Naive B cell (primary cell): ENCODE measurements at regions not wholly inside any gene's neighbourhood (a gene's known extent, or its start where the extent isn't known, plus 50 kb on each side); places are given as distances from the start of the nearest gene placed in this dataset.

Experiments
- ATAC-seq, 2 donors: fragments of 150-1000 bp; cut with Tn5 transposase; 2 replicates each; pipeline ENCODE4 v1.10.0; 2021; ENCODE audit warnings: low read depth in 2 of 2, mild to moderate bottlenecking in 2 of 2, moderate library complexity in 2 of 2
- DNase-seq: peaks from one replicate; pipeline ENCODE4 v3.0.0; 2022
- H3K27ac Mint-ChIP-seq, 6 donors: one replicate each; pipeline ENCODE4 v1.8.0; 2020 to 2022; ENCODE audit warnings: mild to moderate bottlenecking in 6 of 6, mixed read lengths in 6 of 6, moderate library complexity in 5 of 6, inconsistent platforms in 2 of 6
- H3K27me3 Mint-ChIP-seq, 3 donors: one replicate each; pipeline ENCODE4 v1.8.0; 2021 to 2022; ENCODE audit warnings: mixed read lengths in 3 of 3, mild to moderate bottlenecking in 1 of 3
- H3K36me3 Mint-ChIP-seq, 2 donors: one replicate each; pipeline ENCODE4 v1.8.0; 2020 to 2022; ENCODE audit warnings: mixed read lengths in 2 of 2, inconsistent platforms in 1 of 2, mild to moderate bottlenecking in 1 of 2
- H3K4me1 Mint-ChIP-seq, 3 donors: one replicate each; pipeline ENCODE4 v1.8.0; 2020 to 2022; ENCODE audit warnings: mixed read lengths in 3 of 3, inconsistent platforms in 1 of 3, mild to moderate bottlenecking in 1 of 3, moderate library complexity in 1 of 3
- H3K4me3 Mint-ChIP-seq, 8 donors: one replicate each; pipeline ENCODE4 v1.8.0; 2020 to 2022; ENCODE audit warnings: mild to moderate bottlenecking in 8 of 8, mixed read lengths in 8 of 8, moderate library complexity in 8 of 8, inconsistent platforms in 2 of 8
- H3K9me3 Mint-ChIP-seq, 7 donors: one replicate each; pipeline ENCODE4 v1.8.0; 2020 to 2022; ENCODE audit warnings: mixed read lengths in 7 of 7, mild to moderate bottlenecking in 5 of 7, inconsistent platforms in 2 of 7, moderate library complexity in 1 of 7

DNA sequence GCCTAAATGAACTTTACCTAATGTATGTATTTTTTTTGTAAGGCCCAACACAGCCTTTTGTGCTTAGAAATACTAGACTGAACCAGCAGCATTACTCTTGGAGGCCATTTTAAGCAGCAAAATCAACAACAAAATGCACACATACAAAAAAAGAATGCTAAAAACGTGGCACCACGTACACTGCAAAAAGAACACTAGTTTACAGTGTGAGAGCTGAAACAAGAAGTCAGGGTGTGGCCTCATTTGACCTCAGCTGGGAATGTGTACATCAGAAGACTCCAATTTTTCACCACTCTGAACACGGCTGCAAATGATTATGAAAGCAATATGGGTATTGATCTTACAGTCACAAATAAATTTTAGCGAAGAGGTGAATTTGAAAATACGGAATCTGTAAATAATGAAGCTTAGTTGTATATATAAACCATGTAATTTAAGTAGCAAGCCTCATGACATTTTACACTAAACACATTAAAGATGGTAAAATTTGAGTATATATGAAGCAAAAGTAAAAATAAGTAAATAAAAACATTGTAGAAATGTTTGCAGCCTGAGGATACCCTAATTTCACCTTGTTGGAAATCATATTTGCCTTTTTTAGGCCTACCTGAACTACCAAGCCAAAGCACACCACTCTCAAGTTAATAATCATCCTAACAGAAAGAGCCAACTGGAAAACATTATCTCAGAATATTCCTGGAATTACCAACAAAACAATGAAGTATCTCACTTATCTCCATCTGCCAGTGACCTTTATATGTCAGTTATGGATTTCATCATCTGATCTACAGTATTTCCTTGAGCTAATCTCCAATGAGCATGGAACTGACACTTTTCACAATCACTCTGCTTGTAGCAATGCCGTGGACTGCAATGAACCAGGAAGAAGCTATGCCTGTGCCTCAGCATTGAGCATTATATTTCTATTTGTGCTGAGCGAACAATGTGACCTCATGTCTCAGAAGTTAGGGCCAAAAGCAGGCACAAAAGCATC is 319.5 kb upstream of the FAT3 start:
- Mint-ChIP-seq H3K27me3 (no peaks in the 10 kb centered on the region), H3K27ac (no peak overlapping the region), H3K9me3 (peaks cover 0 to 6% (median 0%) of the 10 kb centered on the region in 7 donors), H3K4me3 (no peak overlapping the region), H3K4me1 (no peaks in the 10 kb centered on the region), H3K36me3 (no peaks in the 10 kb centered on the region)
- DNase-seq, result no peak
- no peak for ATAC-seq

DNA sequence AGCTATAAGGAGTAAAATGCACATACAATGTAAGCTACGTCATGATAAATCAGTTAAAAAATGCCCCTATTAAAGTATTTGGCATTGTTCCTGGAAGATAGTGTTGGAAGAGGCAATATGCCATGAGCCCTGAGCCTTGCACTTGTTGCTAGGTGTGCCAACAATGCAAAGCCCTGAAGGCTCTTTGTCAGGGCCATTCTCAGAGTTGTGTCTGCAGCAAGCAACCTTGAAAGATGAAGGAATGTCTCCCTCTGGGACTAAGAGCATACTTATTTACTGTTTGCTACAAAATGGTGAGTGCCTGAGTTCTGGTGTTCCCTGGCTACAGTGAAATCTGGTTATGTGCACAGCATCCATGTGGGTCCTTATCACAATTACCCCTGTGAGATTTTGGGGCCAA is 322.3 kb upstream of the FAT3 start:
- Mint-ChIP-seq H3K4me1 (no peaks in the 10 kb centered on the region), H3K4me3 (no peak overlapping the region), H3K9me3 (peaks cover 0 to 5% (median 0%) of the 10 kb centered on the region in 7 donors), H3K27ac (no peak overlapping the region), H3K36me3 (no peaks in the 10 kb centered on the region), H3K27me3 (no peaks in the 10 kb centered on the region)
- DNase-seq, result no peak
- no peak for ATAC-seq

DNA sequence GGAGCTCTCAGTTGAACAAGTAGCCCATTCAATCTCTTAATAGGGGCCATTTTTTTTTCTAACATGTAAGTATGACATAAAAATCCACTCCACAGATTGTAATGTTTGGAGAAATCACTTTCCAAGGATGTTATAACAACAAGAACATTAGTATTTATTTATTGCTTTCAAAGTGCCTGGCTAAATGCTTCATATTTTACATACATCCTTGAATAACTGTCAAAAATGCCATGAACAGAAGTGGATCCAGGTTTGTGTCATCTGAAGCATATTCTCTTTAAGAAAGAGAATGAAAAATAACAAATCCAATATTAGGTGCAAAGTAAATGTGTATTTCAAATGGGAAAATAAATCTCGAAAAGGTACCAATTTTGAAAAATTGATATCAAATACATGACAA is 344.0 kb upstream of the FAT3 start:
- Mint-ChIP-seq H3K4me3 (no peak overlapping the region), H3K27me3 (no peaks in the 10 kb centered on the region), H3K9me3 (peaks cover 0 to 7% (median 0%) of the 10 kb centered on the region in 7 donors), H3K36me3 (no peaks in the 10 kb centered on the region), H3K27ac (no peak overlapping the region), H3K4me1 (no peaks in the 10 kb centered on the region)
- DNase-seq (no peak), ATAC-seq (no peak)

DNA sequence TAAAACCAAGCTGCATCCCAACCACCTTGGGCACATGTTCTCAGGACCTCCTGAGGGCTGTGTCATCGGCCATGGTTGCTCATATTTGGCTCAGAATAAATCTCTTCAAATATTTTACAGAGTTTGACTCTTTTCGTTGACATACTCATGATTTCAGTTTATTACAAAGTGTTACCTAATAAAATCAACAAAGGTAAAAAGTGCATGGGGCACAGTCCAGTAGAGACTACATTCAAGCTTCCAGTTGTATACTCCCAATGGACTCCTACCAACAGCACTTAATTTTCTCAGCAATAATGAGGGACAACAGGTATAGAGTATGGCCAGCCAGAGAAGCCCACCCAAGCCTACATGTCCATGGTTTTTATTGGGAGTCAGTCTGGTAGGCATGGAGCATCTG is 347.9 kb upstream of the FAT3 start:
- no peak overlapping the region for H3K27ac Mint-ChIP-seq
- H3K4me3 Mint-ChIP-seq, result no peak overlapping the region
- H3K4me1 Mint-ChIP-seq, result no peaks in the 10 kb centered on the region
- no peaks in the 10 kb centered on the region for H3K36me3 Mint-ChIP-seq
- ATAC-seq, result no peak
- H3K9me3 Mint-ChIP-seq, result peaks cover 0 to 5% (median 0%) of the 10 kb centered on the region in 7 donors
- DNase-seq, result no peak
- H3K27me3 Mint-ChIP-seq, result no peaks in the 10 kb centered on the region

DNA sequence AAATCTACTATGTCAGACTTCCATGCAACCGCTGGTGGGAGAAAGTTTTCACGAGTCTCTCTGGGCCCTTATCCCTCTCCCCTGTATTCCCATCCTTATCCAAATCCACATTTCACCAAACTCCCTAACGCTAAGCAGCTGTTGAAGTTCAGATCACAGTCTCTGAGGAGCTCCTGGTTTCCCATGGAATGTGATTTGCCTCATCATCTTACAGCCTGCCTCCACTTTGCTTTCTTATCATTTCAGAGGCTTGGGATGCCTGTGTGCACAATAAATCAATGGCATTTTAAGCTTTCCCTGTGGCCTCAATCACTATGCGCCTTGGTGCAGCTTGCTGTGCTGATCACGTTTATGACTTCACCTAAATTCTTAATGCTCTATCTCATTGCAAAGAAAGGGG is 352.4 kb upstream of the FAT3 start:
- peaks cover 0 to 19% (median 3%) of the 10 kb centered on the region in 7 donors for H3K9me3 Mint-ChIP-seq
- DNase-seq (no peak), ATAC-seq (no peak)
- no peak overlapping the region for H3K4me3 Mint-ChIP-seq
- H3K4me1 Mint-ChIP-seq, result no peaks in the 10 kb centered on the region
- no peak overlapping the region for H3K27ac Mint-ChIP-seq
- H3K27me3 Mint-ChIP-seq, result no peaks in the 10 kb centered on the region
- no peaks in the 10 kb centered on the region for H3K36me3 Mint-ChIP-seq

DNA sequence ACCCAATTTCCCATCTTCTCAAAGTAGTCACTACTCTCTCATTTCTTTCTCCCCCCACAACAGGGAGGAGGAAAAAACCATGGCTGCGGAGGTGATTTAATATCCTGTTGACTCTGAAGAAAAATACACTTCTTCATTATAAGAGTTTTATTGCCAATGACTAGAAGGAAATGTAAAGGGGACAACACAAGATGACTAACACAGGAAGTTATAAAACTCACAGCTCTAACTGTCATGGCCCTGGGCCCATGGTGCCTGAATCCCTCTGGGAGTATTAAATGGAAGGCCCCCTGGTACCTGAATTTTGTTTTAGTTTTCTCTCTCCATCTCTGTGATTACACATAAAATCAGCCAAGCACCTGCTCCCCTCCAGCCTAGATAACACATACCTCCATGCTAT is 352.8 kb upstream of the FAT3 start:
- Mint-ChIP-seq H3K4me1 (no peaks in the 10 kb centered on the region), H3K27ac (no peak overlapping the region), H3K36me3 (no peaks in the 10 kb centered on the region), H3K4me3 (no peak overlapping the region), H3K9me3 (peaks cover 0 to 19% (median 3%) of the 10 kb centered on the region in 7 donors), H3K27me3 (no peaks in the 10 kb centered on the region)
- no peak for ATAC-seq
- no peak for DNase-seq

DNA sequence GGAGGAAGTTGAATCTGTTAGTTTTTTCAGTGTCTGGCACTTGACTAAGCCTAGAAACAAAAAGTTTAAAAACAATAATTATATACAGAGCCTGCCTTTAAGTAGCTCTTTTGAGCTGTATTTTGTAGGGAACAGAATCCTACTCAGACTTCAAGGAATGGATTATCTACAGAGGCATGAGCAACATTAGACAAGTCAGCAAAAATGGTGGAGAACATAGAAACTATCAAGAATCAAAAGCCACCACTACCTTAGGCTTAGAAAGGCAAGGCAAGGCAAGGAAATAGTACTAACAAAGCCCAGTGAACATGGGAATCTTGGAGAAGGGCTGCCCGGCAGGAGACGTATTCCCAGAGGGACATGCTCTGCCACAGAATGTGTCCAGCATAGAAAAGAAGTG is 353.6 kb upstream of the FAT3 start:
- peaks cover 0 to 24% (median 3%) of the 10 kb centered on the region in 7 donors for H3K9me3 Mint-ChIP-seq
- DNase-seq (no peak), ATAC-seq (no peak)
- H3K27ac Mint-ChIP-seq, result no peak overlapping the region
- H3K4me3 Mint-ChIP-seq, result no peak overlapping the region
- no peaks in the 10 kb centered on the region for H3K4me1 Mint-ChIP-seq
- H3K36me3 Mint-ChIP-seq, result no peaks in the 10 kb centered on the region
- no peaks in the 10 kb centered on the region for H3K27me3 Mint-ChIP-seq

DNA sequence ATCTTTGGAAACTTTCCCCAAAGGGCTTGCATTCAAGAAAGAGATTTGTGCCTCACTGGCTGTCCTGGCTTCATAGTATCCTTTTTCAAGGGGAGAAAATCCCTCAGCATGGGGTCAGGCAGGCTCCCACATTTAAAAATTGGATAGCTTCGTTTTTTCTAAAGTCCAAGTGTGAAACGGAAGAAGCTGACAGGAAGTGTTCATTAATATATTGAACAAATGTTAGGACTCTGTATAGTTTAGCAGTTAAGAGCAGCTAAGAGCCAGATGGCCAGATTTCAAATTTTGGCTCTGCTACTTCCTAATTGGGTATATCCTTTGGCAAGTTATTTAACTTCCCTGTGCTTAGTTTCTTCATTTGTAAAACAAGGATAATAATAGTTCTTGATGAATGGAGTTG is 354.9 kb upstream of the FAT3 start:
- DNase-seq (no peak), ATAC-seq (no peak)
- H3K36me3 Mint-ChIP-seq, result no peaks in the 10 kb centered on the region
- no peaks in the 10 kb centered on the region for H3K27me3 Mint-ChIP-seq
- H3K9me3 Mint-ChIP-seq, result peaks cover 0 to 24% (median 3%) of the 10 kb centered on the region in 7 donors
- no peak overlapping the region for H3K4me3 Mint-ChIP-seq
- H3K27ac Mint-ChIP-seq, result no peak overlapping the region
- no peaks in the 10 kb centered on the region for H3K4me1 Mint-ChIP-seq

DNA sequence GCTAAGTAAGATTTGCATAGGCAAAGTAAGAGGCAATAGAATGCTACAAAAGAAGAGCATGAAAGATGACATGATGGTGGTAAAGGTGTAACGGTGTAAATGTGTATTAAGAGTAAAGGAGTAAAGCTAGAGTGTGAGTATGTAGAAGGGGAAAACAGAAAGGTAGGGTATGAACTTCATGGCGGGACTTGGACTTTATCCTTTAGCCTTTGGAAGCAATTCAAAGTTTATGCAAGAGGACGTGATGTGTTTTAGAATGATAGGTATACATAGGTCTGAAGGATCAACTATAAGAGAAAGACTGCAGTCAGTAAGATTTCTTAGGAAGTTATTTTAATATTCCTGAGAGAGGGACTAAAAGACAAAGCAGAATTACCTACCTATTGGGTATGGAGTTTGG is 358.0 kb upstream of the FAT3 start:
- Mint-ChIP-seq H3K4me3 (no peak overlapping the region), H3K27me3 (no peaks in the 10 kb centered on the region), H3K9me3 (peaks cover 0 to 24% (median 3%) of the 10 kb centered on the region in 7 donors), H3K27ac (no peak overlapping the region), H3K4me1 (no peaks in the 10 kb centered on the region), H3K36me3 (no peaks in the 10 kb centered on the region)
- ATAC-seq (no peak), DNase-seq (no peak)

DNA sequence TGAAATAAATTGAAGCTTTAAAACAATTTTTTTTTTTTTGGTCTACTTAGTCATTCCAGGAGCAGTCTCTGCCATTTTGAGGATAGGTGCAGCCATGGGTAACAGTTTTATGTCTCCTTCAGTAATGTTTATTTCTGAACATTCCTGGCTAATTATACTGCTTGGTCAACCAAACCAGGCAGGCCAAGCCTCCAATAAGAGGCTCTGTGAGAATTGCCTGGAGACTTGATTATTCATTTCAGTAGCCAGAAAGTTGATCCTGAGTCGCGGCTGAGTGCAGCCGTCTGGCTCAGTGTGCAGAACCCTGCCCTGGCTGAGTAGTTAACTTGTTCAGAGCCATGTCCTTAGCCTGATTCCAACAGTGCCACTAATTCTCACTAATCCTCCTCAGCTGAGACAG is 364.0 kb upstream of the FAT3 start:
- H3K27me3 Mint-ChIP-seq, result no peaks in the 10 kb centered on the region
- H3K36me3 Mint-ChIP-seq, result no peaks in the 10 kb centered on the region
- no peak overlapping the region for H3K4me3 Mint-ChIP-seq
- H3K27ac Mint-ChIP-seq, result no peak overlapping the region
- no peaks in the 10 kb centered on the region for H3K4me1 Mint-ChIP-seq
- DNase-seq (no peak), ATAC-seq (no peak)
- H3K9me3 Mint-ChIP-seq, result peaks cover 0 to 6% (median 1%) of the 10 kb centered on the region in 7 donors

DNA sequence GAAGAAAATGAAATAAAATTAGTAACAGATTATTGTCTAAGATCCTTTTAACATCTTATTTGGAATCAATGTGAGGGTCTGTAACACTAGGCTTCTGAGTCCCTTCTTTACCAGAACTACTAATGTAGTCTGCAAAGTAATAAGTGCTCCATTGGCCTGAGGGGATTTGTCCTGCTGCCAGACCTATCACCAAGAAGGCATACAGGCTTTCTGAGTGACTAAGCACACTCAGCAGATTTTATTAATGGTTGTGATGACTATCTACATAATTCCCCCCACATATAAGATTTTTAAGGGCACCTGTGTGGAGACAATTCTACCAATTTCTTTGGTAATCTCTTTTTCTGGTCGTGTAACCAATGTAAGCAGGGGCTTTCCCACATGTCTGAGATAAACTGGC is 365.0 kb upstream of the FAT3 start:
- no peaks in the 10 kb centered on the region for H3K4me1 Mint-ChIP-seq
- H3K9me3 Mint-ChIP-seq, result peaks cover 0 to 5% (median 1%) of the 10 kb centered on the region in 7 donors
- H3K36me3 Mint-ChIP-seq, result no peaks in the 10 kb centered on the region
- H3K27me3 Mint-ChIP-seq, result no peaks in the 10 kb centered on the region
- H3K27ac Mint-ChIP-seq, result no peak overlapping the region
- ATAC-seq (no peak), DNase-seq (no peak)
- no peak overlapping the region for H3K4me3 Mint-ChIP-seq

DNA sequence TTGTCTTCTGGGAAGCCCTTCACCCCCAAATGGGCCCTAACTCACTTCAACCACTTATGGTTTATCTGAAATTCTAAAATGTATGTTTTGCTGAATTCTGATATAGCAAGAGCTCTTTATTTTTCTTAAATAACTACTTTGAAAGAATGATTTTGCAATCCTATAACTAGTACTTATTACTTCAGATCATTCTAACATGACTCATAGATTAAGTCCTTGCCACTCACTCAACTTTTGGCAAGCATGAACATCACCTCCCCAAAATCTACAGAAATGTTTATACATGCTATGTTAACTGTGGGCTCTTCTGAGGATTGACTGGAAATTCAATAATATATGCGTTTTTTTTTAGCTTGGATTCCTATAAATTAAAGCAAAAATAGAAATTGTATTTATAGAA is 367.4 kb upstream of the FAT3 start:
- Mint-ChIP-seq H3K27ac (no peak overlapping the region), H3K27me3 (no peaks in the 10 kb centered on the region), H3K36me3 (no peaks in the 10 kb centered on the region), H3K9me3 (peaks cover 0 to 3% (median 0%) of the 10 kb centered on the region in 7 donors), H3K4me3 (no peak overlapping the region), H3K4me1 (no peaks in the 10 kb centered on the region)
- no peak for DNase-seq
- ATAC-seq, result no peak

DNA sequence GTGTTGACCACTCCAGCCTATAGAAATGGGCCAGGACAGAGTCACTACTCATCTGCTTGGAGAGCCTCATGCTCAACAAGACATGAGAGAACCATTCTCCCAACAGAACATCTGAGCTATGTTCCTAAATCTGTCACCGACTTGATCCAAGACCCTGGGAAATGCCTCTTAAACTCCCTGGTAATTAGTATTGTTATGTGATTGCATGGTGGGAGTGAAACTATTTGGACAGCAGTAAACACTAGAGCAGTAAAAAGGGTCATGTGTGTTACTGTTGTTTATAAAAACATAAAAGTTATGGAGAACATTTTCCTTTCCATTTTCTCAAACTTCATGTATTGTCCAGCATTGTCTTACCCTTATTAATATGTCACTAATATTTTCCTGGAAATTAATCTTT is 369.8 kb upstream of the FAT3 start:
- H3K27ac Mint-ChIP-seq, result no peak overlapping the region
- no peak overlapping the region for H3K4me3 Mint-ChIP-seq
- H3K27me3 Mint-ChIP-seq, result no peaks in the 10 kb centered on the region
- no peak for ATAC-seq
- no peak for DNase-seq
- H3K36me3 Mint-ChIP-seq, result no peaks in the 10 kb centered on the region
- H3K4me1 Mint-ChIP-seq, result no peaks in the 10 kb centered on the region
- H3K9me3 Mint-ChIP-seq, result peaks cover 0 to 8% (median 0%) of the 10 kb centered on the region in 7 donors

DNA sequence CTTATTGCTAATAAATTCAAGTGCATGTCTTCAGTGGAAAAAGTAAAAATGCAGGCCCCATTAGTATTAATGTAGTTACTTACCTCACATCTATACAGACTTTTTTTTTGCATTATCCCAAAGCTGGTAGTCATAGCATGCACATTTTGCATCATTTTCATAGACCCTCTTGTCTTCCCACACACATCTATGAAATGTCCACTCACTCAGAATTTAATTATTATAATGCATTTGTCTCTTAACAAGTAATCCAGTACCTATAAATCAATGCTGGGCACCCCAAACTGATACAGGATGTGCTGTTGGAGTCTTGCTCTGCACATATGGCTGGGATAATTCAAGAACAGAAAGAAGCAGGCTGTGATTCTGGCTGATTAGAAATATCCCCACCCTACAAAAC is 370.4 kb upstream of the FAT3 start:
- peaks cover 0 to 9% (median 0%) of the 10 kb centered on the region in 7 donors for H3K9me3 Mint-ChIP-seq
- H3K4me3 Mint-ChIP-seq, result no peak overlapping the region

More for the DNA sequence above, 370.4 kb upstream of the FAT3 start:
- Mint-ChIP-seq H3K27ac (no peak overlapping the region), H3K4me1 (no peaks in the 10 kb centered on the region), H3K36me3 (no peaks in the 10 kb centered on the region), H3K27me3 (no peaks in the 10 kb centered on the region)
- no peak for DNase-seq
- ATAC-seq, result no peak
